Nephron progenitor cell (in vitro differentiated cells): ENCODE measurements at regions not wholly inside any gene's neighbourhood (a gene's known extent, or its start where the extent isn't known, plus 50 kb on each side); places are given as distances from the start of the nearest gene placed in this dataset.

Experiments used
- DNase-seq: peaks from one replicate; pipeline ENCODE4 v3.0.0; 2021
- H3K27ac Mint-ChIP-seq: 2 replicates; pipeline ENCODE4 v1.8.0; 2021; ENCODE audit warnings: mild to moderate bottlenecking, moderate library complexity, mixed read lengths
- H3K27me3 Mint-ChIP-seq: 2 replicates; pipeline ENCODE4 v1.8.0; 2021; ENCODE audit warnings: mild to moderate bottlenecking, low read depth, mixed read lengths; ENCODE audit not compliant: poor library complexity
- H3K36me3 Mint-ChIP-seq: 2 replicates; pipeline ENCODE4 v1.8.0; 2021; ENCODE audit warnings: low read depth, mixed read lengths
- H3K4me1 Mint-ChIP-seq: 2 replicates; pipeline ENCODE4 v1.8.0; 2021; ENCODE audit warnings: mixed read lengths
- H3K4me3 Mint-ChIP-seq: 2 replicates; pipeline ENCODE4 v1.8.0; 2021; ENCODE audit warnings: mild to moderate bottlenecking, moderate library complexity, mixed read lengths
- H3K9me3 Mint-ChIP-seq: 2 replicates; pipeline ENCODE4 v1.8.0; 2021; ENCODE audit warnings: mild to moderate bottlenecking, moderate library complexity, mixed read lengths
- TF ChIP-seq, protein P1 (sequence below): fragments of 200-600 bp; sonication (generic); IDR thresholded peaks from 2 replicates; pipeline ENCODE4 v1.5.0; 2021; ENCODE audit warnings: antibody characterized with exemption

DNA sequence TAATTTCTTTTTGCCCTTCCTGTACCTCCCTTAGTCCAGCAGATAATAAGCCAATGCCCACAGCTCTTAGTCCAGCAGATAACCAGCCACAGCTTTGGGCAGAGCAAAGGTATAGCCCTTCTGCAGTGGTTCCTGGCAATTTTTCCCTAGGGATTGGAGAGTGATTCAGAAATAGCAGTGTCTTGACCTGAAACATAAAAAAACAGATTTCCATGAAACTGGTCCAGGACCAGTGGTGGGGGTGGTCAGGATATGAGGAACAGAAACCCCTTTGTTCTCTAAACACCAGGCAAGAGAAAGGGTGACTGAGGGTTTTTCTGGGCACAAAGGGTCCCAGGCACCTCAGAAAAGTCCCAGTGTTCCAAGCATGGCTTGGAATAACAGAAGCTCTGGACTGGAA is 103.4 kb downstream of the ARRDC4 start:
- Mint-ChIP-seq H3K9me3 (peaks cover 26% of the 10 kb centered on the region), H3K4me3 (no peak overlapping the region), H3K4me1 (no peaks in the 10 kb centered on the region), H3K27ac (no peak overlapping the region), H3K36me3 (no peaks in the 10 kb centered on the region), H3K27me3 (peaks cover 11% of the 10 kb centered on the region)
- no peak for DNase-seq
- TF ChIP-seq, protein P1, sequence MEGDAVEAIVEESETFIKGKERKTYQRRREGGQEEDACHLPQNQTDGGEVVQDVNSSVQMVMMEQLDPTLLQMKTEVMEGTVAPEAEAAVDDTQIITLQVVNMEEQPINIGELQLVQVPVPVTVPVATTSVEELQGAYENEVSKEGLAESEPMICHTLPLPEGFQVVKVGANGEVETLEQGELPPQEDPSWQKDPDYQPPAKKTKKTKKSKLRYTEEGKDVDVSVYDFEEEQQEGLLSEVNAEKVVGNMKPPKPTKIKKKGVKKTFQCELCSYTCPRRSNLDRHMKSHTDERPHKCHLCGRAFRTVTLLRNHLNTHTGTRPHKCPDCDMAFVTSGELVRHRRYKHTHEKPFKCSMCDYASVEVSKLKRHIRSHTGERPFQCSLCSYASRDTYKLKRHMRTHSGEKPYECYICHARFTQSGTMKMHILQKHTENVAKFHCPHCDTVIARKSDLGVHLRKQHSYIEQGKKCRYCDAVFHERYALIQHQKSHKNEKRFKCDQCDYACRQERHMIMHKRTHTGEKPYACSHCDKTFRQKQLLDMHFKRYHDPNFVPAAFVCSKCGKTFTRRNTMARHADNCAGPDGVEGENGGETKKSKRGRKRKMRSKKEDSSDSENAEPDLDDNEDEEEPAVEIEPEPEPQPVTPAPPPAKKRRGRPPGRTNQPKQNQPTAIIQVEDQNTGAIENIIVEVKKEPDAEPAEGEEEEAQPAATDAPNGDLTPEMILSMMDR, result no peak

DNA sequence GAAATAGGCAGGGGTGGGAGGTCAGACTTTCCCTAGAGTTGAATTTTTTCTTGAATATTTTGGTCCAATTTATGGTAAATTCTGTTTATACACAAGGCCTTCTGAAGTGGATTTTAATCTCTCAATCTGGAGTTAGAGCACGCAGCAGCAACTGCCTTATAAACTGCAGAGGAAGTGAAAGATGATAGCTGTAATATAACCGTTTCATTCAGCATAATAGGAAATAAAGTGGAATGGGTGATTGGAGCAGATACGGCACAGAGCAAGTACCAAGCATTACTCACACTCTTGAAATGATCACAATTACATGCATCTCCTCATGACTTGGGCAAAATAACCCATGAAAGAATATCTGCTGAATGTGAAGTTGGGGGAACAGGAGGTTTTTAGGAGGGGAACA is 106.8 kb downstream of the ARRDC4 start:
- H3K4me1 Mint-ChIP-seq, result no peaks in the 10 kb centered on the region
- H3K27me3 Mint-ChIP-seq, result peaks cover 11% of the 10 kb centered on the region
- TF ChIP-seq, protein P1, result no peak
- H3K9me3 Mint-ChIP-seq, result peaks cover 7% of the 10 kb centered on the region
- H3K4me3 Mint-ChIP-seq, result no peak overlapping the region
- DNase-seq, result no peak
- H3K36me3 Mint-ChIP-seq, result no peaks in the 10 kb centered on the region
- H3K27ac Mint-ChIP-seq, result no peak overlapping the region

DNA sequence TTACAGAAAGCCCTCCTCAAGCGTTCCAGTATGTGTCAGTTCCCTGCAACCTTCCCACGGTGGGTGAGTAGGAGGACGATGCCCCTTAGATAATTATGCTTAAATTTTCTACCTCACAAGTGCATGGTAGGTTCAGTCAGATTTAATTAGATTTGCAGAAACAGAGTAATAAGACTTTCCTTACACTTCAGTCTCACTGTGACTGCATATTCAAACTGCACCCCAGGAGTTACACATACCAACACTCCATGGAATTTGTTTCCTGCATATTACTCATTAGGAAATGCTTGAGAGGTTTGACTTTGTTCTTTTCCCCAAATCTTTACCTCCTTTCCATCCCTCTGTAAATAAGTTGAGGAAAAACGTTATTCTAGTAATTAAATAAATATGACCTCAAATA is 108.8 kb downstream of the ARRDC4 start:
- H3K9me3 Mint-ChIP-seq, result peaks cover 7% of the 10 kb centered on the region
- no peaks in the 10 kb centered on the region for H3K36me3 Mint-ChIP-seq
- H3K4me3 Mint-ChIP-seq, result no peak overlapping the region
- TF ChIP-seq, protein P1, result no peak
- H3K27me3 Mint-ChIP-seq, result peaks cover 15% of the 10 kb centered on the region
- no peak overlapping the region for H3K27ac Mint-ChIP-seq
- H3K4me1 Mint-ChIP-seq, result no peaks in the 10 kb centered on the region
- DNase-seq, result no peak

DNA sequence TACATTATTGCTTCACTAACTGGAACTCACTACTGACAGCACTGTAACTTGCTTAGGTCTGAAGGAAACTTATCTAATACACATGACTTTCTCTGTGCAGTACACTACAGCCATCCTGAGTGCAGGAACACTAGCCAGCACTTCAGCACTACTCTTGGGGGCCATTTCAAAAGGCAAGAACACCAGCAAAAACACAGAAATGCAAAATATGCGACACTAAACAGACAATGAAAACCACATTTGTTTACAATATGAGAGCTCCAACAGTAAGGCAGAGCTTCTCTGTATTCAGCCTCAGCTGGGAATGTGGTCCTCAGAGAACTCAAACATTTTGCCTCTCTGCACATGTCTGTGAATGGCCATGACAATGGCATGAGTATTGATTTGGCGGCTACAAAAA is 109.6 kb downstream of the ARRDC4 start:
- peaks cover 13% of the 10 kb centered on the region for H3K27me3 Mint-ChIP-seq
- peaks cover 7% of the 10 kb centered on the region for H3K9me3 Mint-ChIP-seq
- H3K4me1 Mint-ChIP-seq, result no peaks in the 10 kb centered on the region

DNA sequence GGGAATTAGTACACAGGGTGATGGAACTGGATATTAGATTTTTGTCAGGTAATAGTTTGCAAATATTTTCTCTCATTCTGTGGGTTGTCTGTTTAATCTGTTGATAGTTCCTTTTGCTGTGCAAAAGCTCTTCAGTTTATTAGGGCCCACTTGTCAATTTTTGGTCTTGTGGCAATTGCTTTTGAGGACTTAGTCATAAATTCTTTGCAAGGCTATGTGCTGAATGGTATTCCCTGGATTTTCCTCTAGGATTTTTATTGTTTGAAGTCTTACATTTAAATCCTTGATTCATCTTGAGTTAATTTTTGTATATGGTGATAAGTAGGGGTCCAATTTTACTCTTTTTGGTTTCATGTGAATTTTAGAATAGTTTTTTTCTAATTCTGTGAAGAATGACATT is 111.3 kb downstream of the ARRDC4 start:
- no peak for DNase-seq
- peaks cover 5% of the 10 kb centered on the region for H3K27me3 Mint-ChIP-seq
- H3K4me3 Mint-ChIP-seq, result no peak overlapping the region
- peaks cover 8% of the 10 kb centered on the region for H3K4me1 Mint-ChIP-seq
- no peak overlapping the region for H3K27ac Mint-ChIP-seq
- peaks cover 7% of the 10 kb centered on the region for H3K9me3 Mint-ChIP-seq
- TF ChIP-seq, protein P1, result no peak
- no peaks in the 10 kb centered on the region for H3K36me3 Mint-ChIP-seq

More for the DNA sequence above, 109.6 kb downstream of the ARRDC4 start:
- Mint-ChIP-seq H3K4me3 (no peak overlapping the region), H3K36me3 (no peaks in the 10 kb centered on the region), H3K27ac (no peak overlapping the region)
- no peak for DNase-seq
- TF ChIP-seq, protein P1, result no peak

DNA sequence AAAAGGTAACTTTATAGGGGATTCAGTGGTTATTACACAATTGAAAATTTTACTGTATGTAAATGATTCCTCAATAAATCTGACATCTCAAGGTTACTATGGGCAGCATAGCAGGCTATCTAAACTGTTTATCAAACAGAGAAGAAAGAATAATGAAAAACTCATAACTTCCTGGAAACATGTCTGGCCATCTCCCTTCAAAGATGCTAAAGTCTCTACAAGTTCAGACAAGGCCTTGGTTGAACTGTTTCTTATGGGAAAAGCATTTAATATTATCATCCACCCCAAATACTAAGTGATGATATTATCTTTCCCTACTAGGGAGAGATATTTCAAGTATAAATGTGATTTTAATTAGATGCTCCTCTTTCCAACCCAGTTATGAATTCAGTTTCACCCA is 114.9 kb downstream of the ARRDC4 start:
- TF ChIP-seq, protein P1, result no peak
- H3K27ac Mint-ChIP-seq, result no peak overlapping the region
- H3K4me3 Mint-ChIP-seq, result no peak overlapping the region
- H3K27me3 Mint-ChIP-seq, result peaks cover 5% of the 10 kb centered on the region
- no peaks in the 10 kb centered on the region for H3K36me3 Mint-ChIP-seq
- DNase-seq, result no peak
- peaks cover 7% of the 10 kb centered on the region for H3K9me3 Mint-ChIP-seq
- peaks cover 18% of the 10 kb centered on the region for H3K4me1 Mint-ChIP-seq
